ENCODE measurements at regions not wholly inside any gene's neighbourhood (a gene's known extent, or its start where the extent isn't known, plus 50 kb on each side); places are given as distances from the start of the nearest gene placed in this dataset.

GRCh38 chr12:100720016-100720654 lies 74.4 kb upstream of the ANO4 start:
- CTCF ChIA-PET: no interaction called here
- H3K36me3 ChIP-seq (ENCODE audit: control insufficient read depth, insufficient read depth, low read length): no peaks in the 10 kb centered on the region
- H3K4me1 ChIP-seq (ENCODE audit: control insufficient read depth, insufficient read depth, low read length): no peaks in the 10 kb centered on the region
- H3K27me3 ChIP-seq (ENCODE audit: control insufficient read depth, insufficient read depth, low read length): peaks cover 18% of the 10 kb centered on the region
- POLR2A ChIA-PET: no interaction called here
- H3K9me3 ChIP-seq (ENCODE audit: control insufficient read depth, insufficient read depth, low read depth, low read length): no peaks in the 10 kb centered on the region
- no peak for DNase-seq (ENCODE audit: low read depth, low spot score)
- no peak overlapping the region for H3K27ac ChIP-seq (ENCODE audit: low read length)
- H3K4me3 ChIP-seq (ENCODE audit: low read depth in 2 of 2, low read length in 2 of 2): no peak overlapping the region
- intact Hi-C loops (cut with micrococcal nuclease; ENCODE audit: unreplicated experiment): no loop called here
- no TSS peak for BruUV-seq (replicated peaks)
- ATAC-seq: no peak
- no peak for TF ChIP-seq REST (IDR thresholded peaks at IDR 0.05; ENCODE audit: insufficient read depth in 1 of 2, low read depth in 2 of 2, low read length in 1 of 2)
- TF ChIP-seq TCF7L2 (IDR thresholded peaks at IDR 0.05; ENCODE audit: low read depth, low read length): no peak
- no peak for TF ChIP-seq POLR2AphosphoS5 (IDR thresholded peaks at IDR 0.05; ENCODE audit: low read depth, low read length)
- TF ChIP-seq SIN3A (IDR thresholded peaks at IDR 0.05; ENCODE audit: borderline replicate concordance, insufficient read depth, low read depth, low read length): no peak
- no peak for TF ChIP-seq CTCF (IDR thresholded peaks at IDR 0.05)
- in situ Hi-C loops (cut with HindIII; ENCODE audit: low pct_unique_long_range_greater_than_20kb, low sequenced_read_pairs): no loop called here

- H3K27ac ChIP-seq (ENCODE audit: low read length): no peak overlapping the region
- H3K4me3 ChIP-seq (ENCODE audit: low read depth in 2 of 2, low read length in 2 of 2): no peak overlapping the region
- in situ Hi-C loops (cut with HindIII; ENCODE audit: low pct_unique_long_range_greater_than_20kb, low sequenced_read_pairs) (no loop called here), intact Hi-C loops (cut with micrococcal nuclease; ENCODE audit: unreplicated experiment) (no loop called here)
- POLR2A ChIA-PET: no interaction called here
- CTCF ChIA-PET: no interaction called here
- H3K9me3 ChIP-seq (ENCODE audit: control insufficient read depth, insufficient read depth, low read depth, low read length): no peaks in the 10 kb centered on the region
- TF ChIP-seq POLR2AphosphoS5 (IDR thresholded peaks at IDR 0.05; ENCODE audit: low read depth, low read length) (no peak), CTCF (IDR thresholded peaks at IDR 0.05) (no peak), TCF7L2 (IDR thresholded peaks at IDR 0.05; ENCODE audit: low read depth, low read length) (no peak), REST (IDR thresholded peaks at IDR 0.05; ENCODE audit: insufficient read depth in 1 of 2, low read depth in 2 of 2, low read length in 1 of 2) (no peak), SIN3A (IDR thresholded peaks at IDR 0.05; ENCODE audit: borderline replicate concordance, insufficient read depth, low read depth, low read length) (no peak)
- no peaks in the 10 kb centered on the region for H3K36me3 ChIP-seq (ENCODE audit: control insufficient read depth, insufficient read depth, low read length)
- peaks cover 18% of the 10 kb centered on the region for H3K27me3 ChIP-seq (ENCODE audit: control insufficient read depth, insufficient read depth, low read length)
- no TSS peak for BruUV-seq (replicated peaks)
- ATAC-seq: no peak
- no peak for DNase-seq (ENCODE audit: low read depth, low spot score)
- no peaks in the 10 kb centered on the region for H3K4me1 ChIP-seq (ENCODE audit: control insufficient read depth, insufficient read depth, low read length)
These were observed 73.4 kb upstream of the ANO4 start for GRCh38 chr12:100721169-100721568.
